Neural progenitor cell (in vitro differentiated cells): ENCODE measurements at regions not wholly inside any gene's neighbourhood (a gene's known extent, or its start where the extent isn't known, plus 50 kb on each side); places are given as distances from the start of the nearest gene placed in this dataset.
A peak's percentile ranks its signal among the peaks of the same experiment; 100 is the strongest.

Source experiments
- DNase-seq: peaks from one replicate; pipeline ENCODE4 v3.0.0-alpha.2; 2016; ENCODE audit warnings: low spot score
- H2AFZ ChIP-seq: fragments of 200-600 bp; sonication (generic); replicated peaks from 2 replicates; pipeline ENCODE4 v1.6.1; 2016; ENCODE audit warnings: antibody characterized with exemption
- H3F3A ChIP-seq: fragments of 200-600 bp; sonication (generic); 2 replicates; pipeline ENCODE4 v1.6.1; 2016; ENCODE audit warnings: antibody characterized with exemption, low read depth
- H3K27ac ChIP-seq: fragments of 200-600 bp; sonication (generic); 2 replicates; pipeline ENCODE4 v1.5.1; 2016; ENCODE audit warnings: mild to moderate bottlenecking
- H3K27me3 ChIP-seq: fragments of 200-600 bp; sonication (generic); 2 replicates; pipeline ENCODE4 v1.6.1; 2016; ENCODE audit warnings: mild to moderate bottlenecking, moderate library complexity
- H3K36me3 ChIP-seq: fragments of 200-600 bp; sonication (generic); 2 replicates; pipeline ENCODE4 v1.5.1; 2016
- H3K4me1 ChIP-seq: fragments of 200-600 bp; sonication (generic); 2 replicates; pipeline ENCODE4 v1.6.1; 2016; ENCODE audit warnings: mixed run types
- H3K4me2 ChIP-seq: fragments of 200-600 bp; sonication (generic); 2 replicates; pipeline ENCODE4 v1.6.1; 2016
- H3K4me3 ChIP-seq: fragments of 200-600 bp; sonication (generic); 2 replicates; pipeline ENCODE4 v1.5.1; 2016
- H3K79me2 ChIP-seq: fragments of 200-600 bp; sonication (generic); 2 replicates; pipeline ENCODE4 v1.6.1; 2016; ENCODE audit warnings: low read depth
- H3K9ac ChIP-seq: fragments of 200-600 bp; sonication (generic); 2 replicates; pipeline ENCODE4 v1.6.1; 2016
- H3K9me3 ChIP-seq: fragments of 200-600 bp; sonication (generic); 2 replicates; pipeline ENCODE4 v1.5.1; 2016; ENCODE audit warnings: low read depth
- H4K20me1 ChIP-seq: fragments of 200-600 bp; sonication (generic); 2 replicates; pipeline ENCODE4 v1.6.1; 2016; ENCODE audit warnings: low read depth
- H3K27ac Mint-ChIP-seq: 3 replicates; pipeline ENCODE4 v1.8.0; 2021; ENCODE audit warnings: mixed read lengths
- H3K27me3 Mint-ChIP-seq: 2 replicates; pipeline ENCODE4 v1.8.0; 2022; ENCODE audit warnings: low read depth, mild to moderate bottlenecking, inconsistent platforms, moderate library complexity, mixed read lengths; ENCODE audit not compliant: insufficient read depth
- H3K36me3 Mint-ChIP-seq: 3 replicates; pipeline ENCODE4 v1.8.0; 2021; ENCODE audit warnings: mixed read lengths
- H3K4me1 Mint-ChIP-seq: 3 replicates; pipeline ENCODE4 v1.8.0; 2021; ENCODE audit warnings: mixed read lengths
- H3K4me3 Mint-ChIP-seq: 3 replicates; pipeline ENCODE4 v1.8.0; 2021; ENCODE audit warnings: mild to moderate bottlenecking, moderate library complexity, mixed read lengths
- H3K9me3 Mint-ChIP-seq: 3 replicates; pipeline ENCODE4 v1.8.0; 2020; ENCODE audit warnings: mixed read lengths
- CTCF ChIP-seq: fragments of 200-600 bp; sonication (generic); IDR thresholded peaks from 2 replicates; pipeline ENCODE4 v1.5.1; 2017; ENCODE audit warnings: antibody characterized with exemption, mild to moderate bottlenecking
- EZH2 ChIP-seq: fragments of 200-600 bp; sonication (generic); IDR thresholded peaks from 2 replicates; pipeline ENCODE4 v1.6.1; 2017; ENCODE audit warnings: antibody characterized with exemption, mild to moderate bottlenecking, moderate library complexity
- EZH2phosphoT487 ChIP-seq: fragments of 200-600 bp; sonication (generic); IDR thresholded peaks from 2 replicates; pipeline ENCODE4 v1.6.1; 2017; ENCODE audit warnings: antibody characterized with exemption

DNA sequence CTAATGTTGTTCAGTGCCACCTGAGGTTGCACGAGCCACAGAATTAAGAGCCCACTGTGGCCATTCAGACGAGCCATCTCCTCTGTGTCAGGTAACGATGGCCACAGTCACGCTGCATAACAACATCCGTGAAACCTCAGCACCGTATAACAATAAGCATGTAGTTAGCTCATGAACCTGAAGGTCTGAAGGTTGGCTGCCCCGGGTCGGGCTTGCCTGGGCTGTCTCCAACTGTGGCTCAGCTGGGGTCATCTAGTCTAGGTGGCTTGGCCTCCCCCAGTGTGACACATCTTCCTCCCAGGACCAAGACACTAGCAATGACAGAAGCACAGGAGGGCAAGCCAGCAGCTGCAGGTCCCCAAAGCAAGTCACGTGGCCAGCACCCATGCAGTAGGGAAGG, 258.0 kb downstream of the GLI2 start:
- H3K79me2 ChIP-seq, result no peaks in the 10 kb centered on the region
- H3K27me3 Mint-ChIP-seq, result peaks cover 10% of the 10 kb centered on the region
- no peak overlapping the region for H2AFZ ChIP-seq
- DNase-seq, result no peak
- H3K36me3 ChIP-seq, result no peaks in the 10 kb centered on the region
- no peaks in the 10 kb centered on the region for H3F3A ChIP-seq
- H3K4me3 ChIP-seq, result no peak overlapping the region
- H4K20me1 ChIP-seq, result no peaks in the 10 kb centered on the region
- no peaks in the 10 kb centered on the region for H3K9me3 Mint-ChIP-seq
- no peak overlapping the region for H3K4me3 Mint-ChIP-seq
- H3K27me3 ChIP-seq, result no peaks in the 10 kb centered on the region
- no peak overlapping the region for H3K9ac ChIP-seq
- no peaks in the 10 kb centered on the region for H3K4me1 Mint-ChIP-seq
- peak overlapping the region; percentile 11 for H3K27ac Mint-ChIP-seq
- H3K36me3 Mint-ChIP-seq, result peaks cover 22% of the 10 kb centered on the region
- H3K4me2 ChIP-seq, result no peak overlapping the region
- TF ChIP-seq CTCF (no peak), EZH2 (no peak), EZH2phosphoT487 (no peak)
- no peak overlapping the region for H3K27ac ChIP-seq
- H3K9me3 ChIP-seq, result no peaks in the 10 kb centered on the region
- no peaks in the 10 kb centered on the region for H3K4me1 ChIP-seq

DNA sequence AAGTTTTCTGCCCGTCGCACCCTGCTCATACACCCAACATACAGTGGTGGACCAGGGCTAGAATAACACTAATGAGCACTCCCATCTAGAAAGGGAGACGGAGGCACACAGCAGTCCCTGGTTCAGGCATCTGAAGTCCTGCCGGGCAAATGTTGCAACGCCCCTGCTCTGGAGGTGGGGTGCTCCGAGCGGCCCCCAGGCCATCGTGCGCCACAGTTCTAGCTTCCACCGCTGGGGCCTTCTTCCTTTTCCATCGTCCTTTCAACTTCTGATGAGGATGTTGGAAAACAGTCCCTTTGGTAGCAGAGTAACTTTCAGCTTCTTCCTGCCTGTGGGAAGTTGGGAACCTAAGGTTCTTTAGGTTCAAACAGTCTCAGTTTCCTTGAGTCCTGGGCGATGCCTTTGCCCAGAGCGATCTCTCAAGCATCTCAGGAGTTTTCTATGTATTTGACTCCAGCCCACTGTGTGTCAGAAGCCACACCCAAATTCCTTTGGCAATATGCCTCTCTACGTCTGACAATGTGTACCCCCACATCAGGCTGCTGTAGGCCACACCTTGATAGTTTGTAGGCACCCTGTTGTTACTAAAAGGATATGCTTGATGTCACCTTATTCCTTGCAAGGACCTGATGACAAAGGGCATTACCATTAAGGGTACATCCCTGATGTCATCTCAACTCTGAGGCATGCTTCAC, 258.8 kb downstream of the GLI2 start:
- H3K9ac ChIP-seq, result no peak overlapping the region
- no peaks in the 10 kb centered on the region for H3K79me2 ChIP-seq
- H4K20me1 ChIP-seq, result no peaks in the 10 kb centered on the region
- H3K36me3 Mint-ChIP-seq, result peaks cover 22% of the 10 kb centered on the region
- no peak overlapping the region for H2AFZ ChIP-seq
- H3F3A ChIP-seq, result no peaks in the 10 kb centered on the region
- H3K27me3 ChIP-seq, result no peaks in the 10 kb centered on the region
- H3K27ac ChIP-seq, result no peak overlapping the region
- no peaks in the 10 kb centered on the region for H3K36me3 ChIP-seq
- H3K9me3 ChIP-seq, result no peaks in the 10 kb centered on the region
- H3K4me3 ChIP-seq, result no peak overlapping the region
- no peaks in the 10 kb centered on the region for H3K4me1 Mint-ChIP-seq
- H3K27ac Mint-ChIP-seq, result peak overlapping the region; percentile 11
- no peaks in the 10 kb centered on the region for H3K4me1 ChIP-seq
- H3K9me3 Mint-ChIP-seq, result no peaks in the 10 kb centered on the region
- DNase-seq, result no peak
- no peak overlapping the region for H3K4me2 ChIP-seq
- TF ChIP-seq CTCF (no peak), EZH2phosphoT487 (no peak), EZH2 (no peak)
- peaks cover 10% of the 10 kb centered on the region for H3K27me3 Mint-ChIP-seq
- H3K4me3 Mint-ChIP-seq, result no peak overlapping the region

DNA sequence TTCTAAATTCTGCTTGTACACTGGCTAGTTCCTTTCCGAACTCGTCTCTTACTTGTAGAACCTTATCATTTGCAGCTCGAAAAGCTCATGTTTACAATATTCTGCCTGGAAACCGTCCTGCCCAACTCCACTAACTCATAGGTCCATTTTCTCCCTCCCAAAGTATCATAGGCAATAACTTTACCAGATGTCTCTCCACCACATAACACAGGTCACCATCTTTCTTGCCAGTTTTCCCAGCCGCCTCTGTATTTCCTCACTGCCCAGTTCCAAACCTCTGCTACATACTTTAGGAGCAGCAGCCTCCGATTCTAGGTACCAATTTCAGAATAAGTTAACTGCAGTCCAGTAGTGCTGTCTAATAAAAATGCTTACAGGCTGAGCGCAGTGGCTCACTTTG, 259.5 kb downstream of the GLI2 start:
- H3K79me2 ChIP-seq, result no peaks in the 10 kb centered on the region
- no peaks in the 10 kb centered on the region for H3K36me3 ChIP-seq
- no peaks in the 10 kb centered on the region for H3K9me3 ChIP-seq
- no peak overlapping the region for H2AFZ ChIP-seq
- no peak overlapping the region for H3K27ac ChIP-seq
- H4K20me1 ChIP-seq, result no peaks in the 10 kb centered on the region
- H3K36me3 Mint-ChIP-seq, result peaks cover 22% of the 10 kb centered on the region
- H3K27me3 ChIP-seq, result no peaks in the 10 kb centered on the region
- no peaks in the 10 kb centered on the region for H3F3A ChIP-seq
- H3K9me3 Mint-ChIP-seq, result no peaks in the 10 kb centered on the region
- TF ChIP-seq EZH2, result no peak
- TF ChIP-seq EZH2phosphoT487, result no peak
- H3K4me1 Mint-ChIP-seq, result no peaks in the 10 kb centered on the region
- no peak overlapping the region for H3K27ac Mint-ChIP-seq
- no peak overlapping the region for H3K9ac ChIP-seq
- H3K27me3 Mint-ChIP-seq, result peaks cover 10% of the 10 kb centered on the region
- H3K4me3 ChIP-seq, result no peak overlapping the region
- no peak overlapping the region for H3K4me2 ChIP-seq
- no peaks in the 10 kb centered on the region for H3K4me1 ChIP-seq
- DNase-seq, result no peak
- no peak overlapping the region for H3K4me3 Mint-ChIP-seq

- Histone ChIP-seq H3K4me1 (no peaks in the 10 kb centered on the region), H3K79me2 (no peaks in the 10 kb centered on the region), H3K36me3 (no peaks in the 10 kb centered on the region), H2AFZ (no peak overlapping the region), H3K9me3 (no peaks in the 10 kb centered on the region), H4K20me1 (no peaks in the 10 kb centered on the region), H3K9ac (no peak overlapping the region), H3K4me3 (no peak overlapping the region), H3K27me3 (no peaks in the 10 kb centered on the region), H3F3A (no peaks in the 10 kb centered on the region), H3K4me2 (no peak overlapping the region), H3K27ac (no peak overlapping the region)
- Mint-ChIP-seq H3K9me3 (no peaks in the 10 kb centered on the region), H3K27me3 (peaks cover 8% of the 10 kb centered on the region), H3K27ac (no peak overlapping the region), H3K36me3 (peaks cover 18% of the 10 kb centered on the region), H3K4me1 (no peaks in the 10 kb centered on the region), H3K4me3 (no peak overlapping the region)
- DNase-seq, result no peak
- TF ChIP-seq EZH2phosphoT487, result no peak
- no peak for TF ChIP-seq CTCF
- TF ChIP-seq EZH2, result no peak
Measured at GRCh38 chr2:120995656-120996190, 260.1 kb downstream of the GLI2 start.
